Esophagus squamous epithelium (tissue), 4 donors: ENCODE measurements at regions not wholly inside any gene's neighbourhood (a gene's known extent, or its start where the extent isn't known, plus 50 kb on each side); places are given as distances from the start of the nearest gene placed in this dataset.

ENCODE experiments used
- POLR2A ChIP-seq, 4 donors: fragments of 450-650 bp; IDR thresholded peaks; one replicate each; pipeline ENCODE4 v1.6.1; 2017; ENCODE audit warnings: antibody characterized with exemption in 4 of 4, mild to moderate bottlenecking in 4 of 4, moderate library complexity in 3 of 4
- TF ChIP-seq, protein P1 (sequence below), 6 experiments: fragments of 450-650 bp in 4 of 6; fragments of 200-600 bp in 2 of 6; sonication (generic) in 2 of 6; IDR thresholded peaks; one replicate each; pipeline ENCODE4 v1.5.1; 2016 to 2019; ENCODE audit warnings: antibody characterized with exemption in 6 of 6, mild to moderate bottlenecking in 4 of 6, moderate library complexity in 4 of 6

GRCh38 chr14:83847102-83847501, 1682.8 kb upstream of the FLRT2 start:
- TF ChIP-seq, protein P1, sequence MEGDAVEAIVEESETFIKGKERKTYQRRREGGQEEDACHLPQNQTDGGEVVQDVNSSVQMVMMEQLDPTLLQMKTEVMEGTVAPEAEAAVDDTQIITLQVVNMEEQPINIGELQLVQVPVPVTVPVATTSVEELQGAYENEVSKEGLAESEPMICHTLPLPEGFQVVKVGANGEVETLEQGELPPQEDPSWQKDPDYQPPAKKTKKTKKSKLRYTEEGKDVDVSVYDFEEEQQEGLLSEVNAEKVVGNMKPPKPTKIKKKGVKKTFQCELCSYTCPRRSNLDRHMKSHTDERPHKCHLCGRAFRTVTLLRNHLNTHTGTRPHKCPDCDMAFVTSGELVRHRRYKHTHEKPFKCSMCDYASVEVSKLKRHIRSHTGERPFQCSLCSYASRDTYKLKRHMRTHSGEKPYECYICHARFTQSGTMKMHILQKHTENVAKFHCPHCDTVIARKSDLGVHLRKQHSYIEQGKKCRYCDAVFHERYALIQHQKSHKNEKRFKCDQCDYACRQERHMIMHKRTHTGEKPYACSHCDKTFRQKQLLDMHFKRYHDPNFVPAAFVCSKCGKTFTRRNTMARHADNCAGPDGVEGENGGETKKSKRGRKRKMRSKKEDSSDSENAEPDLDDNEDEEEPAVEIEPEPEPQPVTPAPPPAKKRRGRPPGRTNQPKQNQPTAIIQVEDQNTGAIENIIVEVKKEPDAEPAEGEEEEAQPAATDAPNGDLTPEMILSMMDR (IDR thresholded peaks at IDR 0.05) = no peak
- no peak for TF ChIP-seq POLR2A (IDR thresholded peaks at IDR 0.05)
